RPMI7951 (cell line): ENCODE measurements at regions not wholly inside any gene's neighbourhood (a gene's known extent, or its start where the extent isn't known, plus 50 kb on each side); places are given as distances from the start of the nearest gene placed in this dataset.

ENCODE experiments used
- DNase-seq: peaks from one replicate; pipeline ENCODE4 v3.0.0-alpha.2; 2012; ENCODE audit warnings: low read depth

GRCh38 chr5:111004291-111004690, 67.2 kb upstream of the TSLP start:
- DNase-seq: no peak

GRCh38 chr5:111010783-111011182, 60.7 kb upstream of the TSLP start:
- no peak for DNase-seq

GRCh38 chr5:111013011-111013410, 58.5 kb upstream of the TSLP start:
- no peak for DNase-seq

- DNase-seq: no peak
These were observed 54.7 kb upstream of the TSLP start for GRCh38 chr5:111016801-111017200.

- no peak for DNase-seq
These were observed 53.8 kb upstream of the TSLP start for GRCh38 chr5:111017731-111018130.
